NCI-H1436 treated with DMSO at 0.1 percent for 48 hours (cell line): ENCODE measurements at regions not wholly inside any gene's neighbourhood (a gene's known extent, or its start where the extent isn't known, plus 50 kb on each side); places are given as distances from the start of the nearest gene placed in this dataset.
"Not testable (repeated sequence)": the region's sequence is repeated elsewhere in the genome, so short reads cannot be mapped to it uniquely, and the experiment has no call there.

Experiments
- DNase-seq: peaks from one replicate; lab custom pipeline; 2025; lab: John Stamatoyannopoulos, UW

DNA sequence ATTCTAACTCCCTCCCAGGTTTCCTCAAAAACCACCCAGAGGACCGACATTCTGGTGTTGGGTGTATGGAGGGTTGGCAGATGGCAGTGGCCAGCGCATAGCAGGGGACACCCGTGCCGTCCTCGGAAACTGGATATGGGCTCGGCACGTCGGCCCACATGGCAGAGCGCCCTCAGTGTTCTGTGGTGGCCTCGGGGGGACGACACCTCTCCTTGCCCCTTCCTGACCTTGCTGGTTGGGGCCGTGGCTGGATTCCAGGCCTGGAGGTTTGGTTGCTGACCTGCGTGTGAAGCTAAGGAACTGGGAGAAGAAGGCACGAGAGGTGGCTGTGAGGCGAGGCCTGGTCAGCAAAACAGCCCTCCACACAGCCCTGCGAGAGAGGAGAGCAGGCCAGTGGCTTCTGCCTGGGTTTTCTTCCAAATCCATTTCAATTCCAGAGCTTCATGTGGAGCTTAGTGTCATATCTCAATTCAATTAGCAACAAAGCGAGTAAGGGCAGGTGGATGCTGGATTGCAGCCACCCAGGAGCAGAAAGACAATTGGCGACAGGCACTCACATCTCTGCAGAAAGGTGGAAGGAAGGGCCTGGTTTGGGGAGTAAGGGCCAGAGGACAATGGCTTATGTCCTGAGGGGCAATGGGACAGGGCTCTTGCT is 478.4 kb downstream of the BRD1 start:
- no peak for DNase-seq

- DNase-seq, result no peak
Observed at GRCh38 chr22:49348631-49349030, 479.0 kb downstream of the BRD1 start.

GRCh38 chr22:49347376-49347775 is 480.3 kb downstream of the BRD1 start:
- no peak for DNase-seq

DNA sequence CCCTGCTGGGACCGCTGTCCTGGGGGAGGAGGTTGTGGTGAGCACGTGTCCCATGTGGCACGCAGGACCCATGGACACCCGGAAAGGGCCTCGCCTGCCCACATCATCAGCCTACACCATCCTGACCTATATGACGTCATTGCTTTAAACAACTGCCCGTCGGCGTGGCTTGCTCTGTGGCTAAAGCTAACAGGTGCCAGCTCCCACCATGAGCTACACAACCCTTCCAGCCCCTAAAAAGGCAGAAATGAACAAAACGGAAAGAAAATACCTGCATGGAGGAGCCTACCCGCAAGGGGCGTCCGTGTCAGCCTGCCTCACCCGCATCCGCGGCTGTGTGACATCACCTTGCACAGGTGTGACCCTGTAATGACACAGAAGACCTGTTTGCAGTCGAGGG is 481.8 kb downstream of the BRD1 start:
- no peak for DNase-seq

GRCh38 chr22:49344656-49345055 is 483.0 kb downstream of the BRD1 start:
- DNase-seq, result no peak

DNA sequence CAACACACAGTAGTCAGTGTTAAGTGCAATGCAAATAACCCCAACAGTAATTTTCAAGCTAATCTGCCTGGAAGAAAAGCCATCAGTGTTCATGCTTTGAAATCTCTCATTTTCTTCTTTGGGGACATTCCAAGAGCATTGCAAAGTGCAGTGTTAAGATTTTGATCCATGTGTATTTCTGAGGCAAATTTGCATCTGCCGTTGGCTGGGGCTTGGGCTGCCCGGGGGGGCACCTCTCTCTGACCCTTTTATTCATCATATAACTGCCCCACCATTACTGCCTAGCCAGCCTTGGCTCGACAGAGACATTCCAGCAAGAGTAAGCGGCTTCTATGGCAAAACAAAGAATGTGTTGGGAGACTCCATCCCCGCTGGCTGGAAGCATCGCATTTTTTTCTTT is 483.5 kb downstream of the BRD1 start:
- no peak for DNase-seq

DNA sequence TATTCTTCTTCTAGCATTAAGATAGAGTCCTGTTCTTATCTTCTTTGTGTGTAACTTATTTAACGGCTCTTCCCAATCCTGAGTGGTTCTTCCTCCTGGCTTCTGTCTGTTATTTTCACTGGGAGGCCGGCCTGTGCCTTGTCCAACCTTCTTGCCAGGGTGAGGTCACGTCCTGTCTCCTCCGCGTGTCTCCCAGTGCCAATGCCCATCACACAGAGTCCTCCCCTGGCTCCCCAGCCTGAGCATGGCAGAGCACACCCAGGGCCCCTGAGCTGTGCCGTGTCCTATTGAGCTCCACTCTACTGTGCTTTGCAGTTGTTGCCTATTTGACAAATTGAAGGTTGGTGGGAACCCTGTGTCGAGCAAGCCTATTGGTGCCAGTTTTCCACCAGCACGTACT is 487.3 kb downstream of the BRD1 start:
- DNase-seq, result no peak

GRCh38 chr22:49336483-49336882 is 491.2 kb downstream of the BRD1 start:
- DNase-seq, result not testable (repeated sequence)

- no peak for DNase-seq
Observed at GRCh38 chr22:49334976-49335375, 492.7 kb downstream of the BRD1 start.

DNA sequence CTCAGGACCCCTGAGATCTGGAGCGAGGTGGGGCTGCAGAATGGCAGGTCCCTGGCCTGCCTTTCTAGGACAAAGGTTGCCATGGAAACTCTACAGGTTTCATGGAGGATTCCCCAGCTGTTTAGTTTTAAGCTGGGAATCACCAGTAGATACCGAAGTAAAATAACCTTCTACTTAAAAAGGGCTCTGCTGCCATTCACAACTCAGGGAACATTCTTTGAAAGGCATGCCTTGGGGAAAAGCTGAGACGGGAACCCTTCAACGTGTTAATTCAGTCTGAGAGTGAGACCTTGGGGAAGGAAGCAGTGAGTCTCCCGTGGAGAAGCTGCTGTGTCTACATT is 493.3 kb downstream of the BRD1 start:
- no peak for DNase-seq

DNA sequence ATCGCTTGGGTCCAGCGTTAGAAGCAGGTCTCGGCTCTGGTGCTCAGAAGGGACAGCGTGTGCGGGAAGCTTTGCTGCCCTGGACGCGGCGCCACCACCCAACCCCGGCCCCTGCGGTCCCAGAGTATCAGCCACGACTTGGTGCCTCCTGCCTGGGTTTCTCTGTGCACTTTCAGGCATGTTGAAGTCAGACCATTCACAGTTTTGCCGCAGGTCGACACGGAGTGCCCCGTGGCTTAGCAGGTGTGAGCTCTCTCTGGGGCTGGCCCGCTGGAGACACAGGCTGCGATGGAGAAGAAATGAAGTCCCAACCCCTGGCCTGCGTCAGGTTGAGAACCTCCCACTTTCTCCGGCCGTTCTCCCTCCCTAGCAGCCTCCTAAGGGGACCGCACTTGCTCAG is 494.5 kb downstream of the BRD1 start:
- no peak for DNase-seq

GRCh38 chr22:49332691-49333090 is 495.0 kb downstream of the BRD1 start:
- no peak for DNase-seq

DNA sequence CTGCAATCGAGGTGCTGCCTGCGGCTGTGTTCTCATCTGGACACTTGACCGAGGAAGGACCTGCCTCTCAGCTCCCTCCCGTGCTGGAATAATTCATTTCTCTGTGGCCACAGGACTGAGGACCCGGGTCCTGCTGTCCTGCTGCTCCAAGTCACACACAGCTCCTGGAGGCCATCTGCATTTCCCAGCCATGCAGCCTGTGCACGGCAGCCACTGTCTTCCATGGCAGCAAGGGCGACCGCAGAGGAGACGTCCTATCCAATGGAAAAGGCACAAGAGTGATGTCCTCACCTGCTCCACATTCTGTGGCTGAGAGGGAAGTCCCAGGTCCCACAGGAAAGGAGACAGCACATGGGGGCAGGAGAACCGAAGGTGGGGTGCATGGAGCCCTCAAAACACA is 495.8 kb downstream of the BRD1 start:
- no peak for DNase-seq

- no peak for DNase-seq
Observed at GRCh38 chr22:49331223-49331815, 496.4 kb downstream of the BRD1 start.

DNA sequence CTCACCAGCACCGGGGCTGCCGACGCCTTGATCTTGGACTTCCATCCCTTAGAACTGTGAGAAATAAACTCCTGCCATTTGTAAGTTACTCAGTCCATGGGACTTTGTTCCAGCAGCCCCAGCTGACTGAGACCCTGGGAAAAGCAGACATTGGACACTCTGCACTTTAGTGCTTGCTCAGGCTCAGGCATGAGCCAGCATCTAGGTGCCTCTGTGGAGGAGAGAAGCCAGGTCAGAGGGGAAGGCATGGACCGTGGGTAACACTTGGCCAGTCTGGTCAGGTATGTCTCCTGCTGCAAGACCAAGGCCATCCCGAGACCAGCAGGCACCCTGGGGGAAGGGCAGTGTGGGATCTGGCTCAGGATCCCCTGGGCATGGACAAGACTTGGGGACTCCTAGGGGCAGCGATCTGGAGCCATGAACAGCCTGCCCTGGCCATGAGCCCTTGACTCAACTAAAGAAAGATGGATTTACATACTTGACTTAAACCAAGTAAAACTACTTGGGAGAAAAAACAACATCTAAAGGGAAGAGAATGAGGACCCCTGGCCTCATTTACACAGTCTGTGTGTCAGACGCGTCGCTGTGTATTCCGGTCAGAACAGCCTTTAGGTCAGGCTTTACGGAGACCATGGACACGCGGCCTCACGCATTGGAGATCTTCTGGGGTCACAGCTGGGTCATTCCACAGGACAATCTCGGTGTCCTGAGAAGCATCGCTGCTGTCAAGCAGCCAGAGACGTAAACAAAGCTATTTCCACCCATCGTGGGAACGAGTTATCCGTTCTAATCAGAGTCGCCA is 497.1 kb downstream of the BRD1 start:
- DNase-seq, result no peak

- no peak for DNase-seq
Observed at GRCh38 chr22:49329636-49330035, 498.0 kb downstream of the BRD1 start.

DNA sequence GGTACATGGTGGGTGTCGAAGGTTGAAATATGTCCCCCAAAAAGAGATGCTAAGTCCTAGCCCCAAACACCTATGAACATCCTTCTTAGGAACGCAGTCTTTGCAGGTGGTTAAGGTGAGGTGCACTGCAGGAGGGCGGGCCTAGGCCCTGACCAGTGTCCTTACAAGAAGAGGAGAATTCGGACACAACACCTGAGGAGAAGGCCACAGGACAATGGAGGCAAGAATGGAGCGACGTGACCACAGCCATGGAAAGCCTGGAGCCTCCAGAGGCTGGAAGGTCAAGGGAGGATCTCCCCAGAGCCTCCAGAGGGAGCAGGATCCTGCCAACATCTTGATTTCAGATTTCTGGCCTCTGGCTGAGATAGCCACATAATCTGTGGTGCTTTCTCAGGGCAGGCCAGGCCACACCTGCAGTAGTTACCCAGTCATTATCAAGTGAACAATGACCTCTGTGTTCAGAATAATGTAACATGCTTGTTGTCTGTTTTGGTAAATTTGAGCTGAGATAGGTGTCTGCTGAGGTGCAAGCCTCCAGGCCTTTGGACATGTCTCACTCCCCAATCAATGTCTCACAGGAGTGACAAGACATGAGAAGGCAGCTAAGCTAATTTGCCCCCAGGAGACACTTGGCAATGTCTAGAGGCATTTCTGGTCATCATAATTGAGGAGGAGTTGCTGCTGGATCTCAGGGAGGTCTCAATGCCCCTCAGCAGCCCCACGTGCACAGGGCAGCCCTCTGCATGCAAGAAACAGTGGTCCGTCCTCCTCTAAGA is 498.9 kb downstream of the BRD1 start:
- DNase-seq, result no peak

DNA sequence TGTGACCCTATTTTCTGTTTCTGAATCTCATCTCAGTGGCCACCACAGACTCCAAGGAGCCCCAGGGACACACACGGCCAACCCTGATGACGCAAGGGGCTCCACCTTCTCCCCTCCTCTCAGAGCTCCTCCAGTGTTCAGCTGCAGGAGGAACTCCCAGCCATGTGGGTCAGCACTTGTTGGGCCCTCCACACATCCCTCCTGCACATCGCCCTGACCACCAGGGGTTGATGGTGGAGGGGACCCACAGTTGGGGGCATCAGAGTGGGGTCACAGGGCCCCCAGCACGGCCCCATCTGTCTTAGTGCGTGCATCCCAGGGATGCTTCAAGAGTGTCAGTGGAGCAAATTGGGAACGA is 499.6 kb downstream of the BRD1 start:
- no peak for DNase-seq

- no peak for DNase-seq
Observed at GRCh38 chr22:49327411-49328117, 500.1 kb downstream of the BRD1 start.

GRCh38 chr22:49326558-49326957 is 501.1 kb downstream of the BRD1 start:
- DNase-seq, result no peak

DNA sequence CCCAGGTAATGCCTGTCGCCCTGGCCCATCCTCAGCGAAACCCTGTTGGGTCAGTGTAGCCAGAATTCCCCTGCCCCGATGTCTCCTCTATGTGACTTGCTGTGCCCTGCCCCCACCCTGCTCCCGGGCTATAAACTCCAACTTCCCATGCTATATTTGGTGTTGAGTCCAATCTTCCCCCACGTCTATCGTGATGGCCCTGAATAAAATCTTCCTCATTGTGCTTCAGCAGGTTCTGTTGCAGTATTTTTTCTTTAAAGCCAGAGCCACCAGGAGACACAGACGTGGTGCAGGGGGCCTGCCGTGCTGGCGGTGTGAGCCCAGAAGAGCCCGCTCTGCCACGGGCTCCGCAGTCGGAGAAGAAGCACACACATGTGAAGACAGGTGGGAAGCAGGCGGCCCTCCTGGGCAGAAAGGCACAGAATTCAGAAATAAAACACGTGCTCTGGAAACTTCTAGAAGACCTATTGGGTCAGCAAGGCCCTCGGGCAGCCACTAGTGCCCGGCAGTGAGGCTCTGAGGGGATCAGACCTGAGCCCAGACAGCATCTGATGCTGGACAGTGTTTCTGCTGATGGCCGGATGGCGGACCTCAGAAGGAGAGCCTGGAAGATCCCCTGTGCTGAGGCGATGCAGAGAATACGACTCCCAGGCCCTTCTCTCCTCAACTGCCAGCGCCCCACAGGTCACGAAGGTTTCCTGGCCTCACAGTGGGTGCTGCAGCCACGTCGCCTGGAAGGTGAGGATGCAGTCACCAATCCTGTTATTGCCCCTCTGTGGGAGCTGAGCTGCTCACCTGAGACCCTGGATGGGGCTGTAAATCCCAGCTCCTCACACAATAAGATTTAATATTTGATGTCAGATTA is 501.9 kb downstream of the BRD1 start:
- DNase-seq, result no peak
